GM12878 (cell line): ENCODE measurements at regions not wholly inside any gene's neighbourhood (a gene's known extent, or its start where the extent isn't known, plus 50 kb on each side); places are given as distances from the start of the nearest gene placed in this dataset.

ENCODE experiments used
- ATAC-seq: fragments of 200-7000 bp; cut with Tn5 transposase; 3 replicates; pipeline ENCODE4 v1.9.1; 2020; ENCODE audit warnings: mild to moderate bottlenecking, moderate library complexity
- BruUV-seq: library from RNA; stranded (reverse); fragments of 400-500 nt; replicated peaks from 2 replicates; lab custom pipeline; 2021; lab: Mats Ljungman, UMichigan
- CTCF ChIA-PET: fragments of 300-600 bp; sonication (Branson Sonifier 250); formaldehyde crosslinking; extraction: SDS; loops from one replicate; lab custom pipeline; 2021; ENCODE audit warnings: inconsistent platforms; lab: Yijun Ruan, JAX
- POLR2A ChIA-PET: fragments of 350-600 bp; formaldehyde crosslinking; extraction: SDS; loops from one replicate; lab custom pipeline; 2021; ENCODE audit warnings: inconsistent platforms; lab: Charles Lee
- RAD21 ChIA-PET: fragments of 300-600 bp; sonication (Branson Sonifier 250); formaldehyde crosslinking; loops from one replicate; lab custom pipeline; 2023; ENCODE audit warnings: antibody characterized with exemption; ENCODE audit not compliant: unreplicated experiment; lab: Charles Lee
- SMC1A ChIA-PET: fragments of 300-600 bp; sonication (Branson Sonifier 250); formaldehyde crosslinking; loops from one replicate; lab custom pipeline; 2023; ENCODE audit not compliant: unreplicated experiment, uncharacterized antibody; lab: Charles Lee
- DNase-seq: peaks from one replicate; pipeline ENCODE4 v3.0.0-alpha.2; 2011; ENCODE audit warnings: low read depth, low spot score
- FAIRE-seq: peaks from 3 replicates; lab custom pipeline; 2011; peaks lifted over from hg19 to GRCh38; lab: Jason Lieb, UNC
- H2AFZ ChIP-seq: 2 replicates; pipeline ENCODE4 v1.6.0; 2011; ENCODE audit warnings: low read depth, low read length, control low read depth; ENCODE audit not compliant: control insufficient read depth
- H3K27ac ChIP-seq: 2 replicates; pipeline ENCODE4 v1.5.1; 2011; ENCODE audit warnings: control low read depth; ENCODE audit not compliant: control insufficient read depth, insufficient read depth
- H3K27me3 ChIP-seq, 2 experiments: replicated peaks in 1 of 2; 2 replicates each; pipeline versions ENCODE4 v1.6.0 to v1.6.1; 2011; ENCODE audit warnings: low read length in 1 of 2; ENCODE audit not compliant: control insufficient read depth in 2 of 2, insufficient read depth in 2 of 2
- H3K36me3 ChIP-seq, 2 experiments: 2 replicates each; pipeline ENCODE4 v1.5.1; 2011; ENCODE audit warnings: low read length in 1 of 2; ENCODE audit not compliant: control insufficient read depth in 2 of 2, insufficient read depth in 2 of 2
- H3K4me1 ChIP-seq: 2 replicates; pipeline ENCODE4 v1.6.1; 2011; ENCODE audit warnings: mild to moderate bottlenecking, low read length, moderate library complexity, mixed read lengths; ENCODE audit not compliant: control insufficient read depth, insufficient read depth
- H3K4me2 ChIP-seq: 2 replicates; pipeline ENCODE4 v1.6.0; 2011; ENCODE audit warnings: control low read depth; ENCODE audit not compliant: control insufficient read depth, insufficient read depth
- H3K4me3 ChIP-seq: fragments of 200-600 bp; sonication (generic); 2 replicates; pipeline ENCODE4 v1.5.1; 2016
- H3K79me2 ChIP-seq: 2 replicates; pipeline ENCODE4 v1.6.0; 2011; ENCODE audit warnings: low read length; ENCODE audit not compliant: control insufficient read depth, insufficient read depth
- H3K9ac ChIP-seq: 2 replicates; pipeline ENCODE4 v1.8.0; 2011; ENCODE audit warnings: low read length, control low read depth, mixed read lengths; ENCODE audit not compliant: control insufficient read depth, insufficient read depth
- H3K9me3 ChIP-seq: replicated peaks from 3 replicates; pipeline ENCODE4 v1.5.1; 2011; ENCODE audit warnings: mild to moderate bottlenecking, low read length; ENCODE audit not compliant: control insufficient read depth, insufficient read depth
- H4K20me1 ChIP-seq: 2 replicates; pipeline ENCODE4 v1.6.0; 2011; ENCODE audit not compliant: control insufficient read depth, insufficient read depth
- ATF3 ChIP-seq: IDR thresholded peaks from 2 replicates; pipeline ENCODE4 v1.6.1; 2011; ENCODE audit warnings: low read depth, mild to moderate bottlenecking, low read length, moderate library complexity, borderline replicate concordance; ENCODE audit errors: extremely low read depth
- EGR1 ChIP-seq, 2 experiments: IDR thresholded peaks; 1 replicate in 1 of 2; 2 replicates in 1 of 2; pipeline ENCODE4 v1.6.1; 2011 to 2012; ENCODE audit warnings: low read depth in 2 of 2, low read length in 2 of 2, borderline replicate concordance in 1 of 2, mild to moderate bottlenecking in 1 of 2, moderate library complexity in 1 of 2
- IRF4 ChIP-seq: IDR thresholded peaks from 2 replicates; pipeline ENCODE4 v1.6.1; 2011; ENCODE audit warnings: low read depth, low read length
- JUNB ChIP-seq: IDR thresholded peaks from 2 replicates; pipeline ENCODE4 v1.6.1; 2016; ENCODE audit warnings: antibody characterized with exemption, mild to moderate bottlenecking
- MYB ChIP-seq: fragments of 150-350 bp; IDR thresholded peaks from 2 replicates; pipeline ENCODE4 v1.6.1; 2014; ENCODE audit warnings: mild to moderate bottlenecking, low read depth, low read length, borderline replicate concordance
- NKRF ChIP-seq: fragments of 450-650 bp; conservative IDR thresholded peaks from 2 replicates; pipeline ENCODE4 v1.6.1; 2017; ENCODE audit warnings: mild to moderate bottlenecking, moderate library complexity
- RB1 ChIP-seq: fragments of 450-650 bp; formaldehyde crosslinking; IDR thresholded peaks from 2 replicates; pipeline ENCODE4 v1.6.1; 2017; ENCODE audit warnings: mild to moderate bottlenecking, borderline replicate concordance
- TAF1 ChIP-seq: IDR thresholded peaks from 2 replicates; pipeline ENCODE4 v1.6.1; 2011; ENCODE audit warnings: mild to moderate bottlenecking, low read depth, low read length, borderline replicate concordance
- TBL1XR1 ChIP-seq: IDR thresholded peaks from 2 replicates; pipeline ENCODE4 v1.6.1; 2012; ENCODE audit warnings: low read depth, low read length, improper control_type of control experiment
- ZNF207 ChIP-seq: fragments of 450-650 bp; IDR thresholded peaks from 2 replicates; pipeline ENCODE4 v1.6.1; 2014; ENCODE audit warnings: antibody characterized with exemption, mild to moderate bottlenecking, borderline replicate concordance
- WGBS: methylation state at CpG from one replicate; pipeline ENCODE4 v1.1.6; 2016; ENCODE audit warnings: low lambda C conversion rate; ENCODE audit not compliant: insufficient replicate concordance, insufficient coverage; ENCODE audit errors: missing lambda C conversion rate; 5-methylcytosine and 5-hydroxymethylcytosine counted together
- in situ Hi-C: fragments of 300-500 bp; cut with MboI; formaldehyde crosslinking; loops from 9 replicates; pipeline ENCODE4 v1.14.3; 2018; ENCODE audit warnings: mixed read lengths
- intact Hi-C: fragments of 100-400 bp; cut with micrococcal nuclease; formaldehyde crosslinking; loops from one replicate; pipeline ENCODE4 v1.14.2; 2022; ENCODE audit not compliant: unreplicated experiment
- TF ChIP-seq, protein P1 (sequence below): fragments of 450-650 bp; IDR thresholded peaks from 2 replicates; pipeline ENCODE4 v1.6.1; 2014; ENCODE audit warnings: mild to moderate bottlenecking

DNA sequence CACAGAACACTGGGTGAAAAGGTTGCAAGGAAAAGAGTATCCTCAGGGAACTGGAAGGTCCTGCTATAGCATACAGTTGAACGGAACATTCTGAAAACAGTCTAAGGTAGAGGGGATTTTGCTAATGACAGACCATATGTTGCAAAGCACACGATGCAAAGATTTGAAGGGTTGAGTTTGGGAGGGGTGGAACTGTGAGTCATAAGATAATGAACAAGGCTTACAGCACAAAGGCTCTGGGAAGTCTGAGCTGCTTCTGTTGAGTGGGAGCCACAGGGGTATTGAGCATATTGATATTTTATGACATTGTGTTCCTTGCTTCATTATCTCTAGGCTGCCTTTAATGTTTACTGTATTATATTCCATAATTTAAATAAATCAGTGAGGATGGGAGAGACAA lies 104.9 kb downstream of the PLPPR4 start:
- Histone ChIP-seq H3K27ac (no peak overlapping the region), H2AFZ (no peak overlapping the region), H3K4me3 (no peak overlapping the region), H4K20me1 (no peaks in the 10 kb centered on the region), H3K27me3 (no peaks in the 10 kb centered on the region), H3K9me3 (no peaks in the 10 kb centered on the region), H3K79me2 (no peaks in the 10 kb centered on the region), H3K4me2 (no peak overlapping the region), H3K36me3 (no peaks in the 10 kb centered on the region), H3K9ac (no peak overlapping the region), H3K4me1 (no peaks in the 10 kb centered on the region)
- no peak for FAIRE-seq
- POLR2A ChIA-PET = no interaction called here
- SMC1A ChIA-PET = no interaction called here
- RAD21 ChIA-PET = no interaction called here
- no TSS peak for BruUV-seq
- no peak for TF ChIP-seq IRF4
- no peak for TF ChIP-seq ATF3
- TF ChIP-seq EGR1 (IDR thresholded peaks at IDR 0.05; ENCODE audit: borderline replicate concordance in 1 of 2, low read depth in 2 of 2, low read length in 2 of 2) = no peak
- TF ChIP-seq RB1 = no peak
- no peak for TF ChIP-seq TAF1
- TF ChIP-seq JUNB = no peak
- no peak for TF ChIP-seq ZNF207
- TF ChIP-seq TBL1XR1 = no peak
- TF ChIP-seq MYB = no peak
- TF ChIP-seq, protein P1, sequence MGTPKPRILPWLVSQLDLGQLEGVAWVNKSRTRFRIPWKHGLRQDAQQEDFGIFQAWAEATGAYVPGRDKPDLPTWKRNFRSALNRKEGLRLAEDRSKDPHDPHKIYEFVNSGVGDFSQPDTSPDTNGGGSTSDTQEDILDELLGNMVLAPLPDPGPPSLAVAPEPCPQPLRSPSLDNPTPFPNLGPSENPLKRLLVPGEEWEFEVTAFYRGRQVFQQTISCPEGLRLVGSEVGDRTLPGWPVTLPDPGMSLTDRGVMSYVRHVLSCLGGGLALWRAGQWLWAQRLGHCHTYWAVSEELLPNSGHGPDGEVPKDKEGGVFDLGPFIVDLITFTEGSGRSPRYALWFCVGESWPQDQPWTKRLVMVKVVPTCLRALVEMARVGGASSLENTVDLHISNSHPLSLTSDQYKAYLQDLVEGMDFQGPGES = no peak
- no peak for TF ChIP-seq NKRF
- intact Hi-C loops = no loop called here
- in situ Hi-C loops = no loop called here
- WGBS = 2% methylated on average over 2 of the region's 2 CpGs
- DNase-seq = no peak
- no peak for ATAC-seq
- CTCF ChIA-PET = no interaction called here
